ENCODE measurements at regions not wholly inside any gene's neighbourhood (a gene's known extent, or its start where the extent isn't known, plus 50 kb on each side); places are given as distances from the start of the nearest gene placed in this dataset.
"Not testable (repeated sequence)": the region's sequence is repeated elsewhere in the genome, so short reads cannot be mapped to it uniquely, and the experiment has no call there.

GRCh38 chr3:161694682-161695564 lies 198.3 kb downstream of the OTOL1 start:
- DNase-seq: no peak

DNA sequence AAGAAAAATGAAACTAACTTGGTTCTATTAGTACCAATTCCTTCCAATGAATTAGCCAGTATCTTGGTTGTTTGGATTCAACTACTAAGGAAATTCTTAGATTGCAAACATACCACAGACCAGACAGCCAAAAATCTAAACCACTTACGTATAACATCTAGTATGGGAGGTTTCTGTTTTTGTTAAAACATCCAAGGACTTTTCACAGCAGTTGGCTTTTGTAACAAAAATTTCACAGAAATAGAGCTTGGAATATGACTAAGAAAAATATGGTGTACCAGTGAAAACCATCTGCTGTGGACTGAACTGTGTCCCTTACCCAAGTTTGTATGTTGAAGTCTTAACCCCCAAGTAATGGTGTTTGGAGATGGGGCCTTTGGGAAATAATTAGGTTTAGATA lies 199.2 kb downstream of the OTOL1 start:
- DNase-seq: no peak

GRCh38 chr3:161700998-161701397 lies 204.4 kb downstream of the OTOL1 start:
- DNase-seq: no peak

DNA sequence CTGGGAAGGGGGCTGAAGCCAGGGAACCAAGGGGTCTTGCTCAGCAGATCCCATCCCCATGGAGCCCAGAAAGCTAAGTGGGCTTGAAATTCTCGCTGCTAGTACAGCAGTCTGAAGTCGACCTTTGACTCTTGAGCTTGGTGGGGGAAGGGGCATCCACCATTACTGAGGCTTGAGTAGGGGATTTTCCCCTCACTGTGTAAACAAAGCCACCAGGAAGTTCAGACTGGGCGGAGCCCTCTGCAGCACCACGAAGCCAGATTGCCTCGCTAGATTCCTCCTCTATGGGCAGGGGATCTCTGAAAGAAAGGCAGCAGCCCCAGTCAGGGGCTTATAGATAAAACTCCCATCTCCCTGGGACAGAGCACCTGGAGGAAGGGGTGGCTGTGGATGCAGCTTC lies 210.6 kb downstream of the OTOL1 start:
- not testable (repeated sequence) for DNase-seq

DNA sequence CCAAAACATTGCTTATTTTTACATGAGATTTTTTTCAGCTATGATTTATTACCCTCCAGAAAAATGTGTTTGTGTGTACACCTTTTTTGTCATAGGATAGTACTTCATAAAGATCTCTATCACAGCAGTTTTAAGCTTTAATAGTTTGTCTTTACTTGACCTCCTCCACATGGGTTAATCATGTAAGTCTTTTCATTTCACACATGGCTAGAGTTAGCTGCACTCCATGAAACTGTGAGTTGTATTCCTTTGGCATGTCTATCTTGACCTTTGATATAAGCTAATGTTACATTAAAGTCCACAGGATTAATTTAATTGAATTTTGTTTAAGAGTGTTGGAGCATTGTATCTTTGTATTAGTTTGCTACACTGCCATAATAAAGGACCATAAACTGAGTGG lies 217.1 kb downstream of the OTOL1 start:
- DNase-seq: no peak

- DNase-seq: no peak
These were observed 235.4 kb downstream of the OTOL1 start for GRCh38 chr3:161731968-161732367.

- no peak for DNase-seq
These were observed 240.6 kb downstream of the OTOL1 start for GRCh38 chr3:161737171-161737570.

DNA sequence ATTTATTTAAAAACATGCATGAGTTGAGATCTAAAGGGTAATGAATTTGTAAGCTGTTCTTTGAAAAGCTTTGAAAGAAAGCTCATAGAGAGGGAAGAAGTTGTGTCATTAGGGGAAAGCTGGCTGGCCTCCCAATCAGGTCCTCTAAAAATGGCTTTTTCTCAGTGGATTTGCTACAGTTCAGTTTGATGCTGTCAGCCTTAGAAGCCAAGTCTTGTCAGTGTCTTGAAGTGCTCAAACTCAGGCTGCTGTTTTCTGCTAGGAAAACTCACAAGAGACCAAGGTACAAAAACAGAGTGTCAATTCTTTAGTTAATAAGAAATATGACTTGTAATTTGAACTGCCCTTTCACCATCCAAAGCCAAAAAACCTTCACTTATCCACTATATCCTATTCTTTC lies 243.8 kb downstream of the OTOL1 start:
- no peak for DNase-seq

DNA sequence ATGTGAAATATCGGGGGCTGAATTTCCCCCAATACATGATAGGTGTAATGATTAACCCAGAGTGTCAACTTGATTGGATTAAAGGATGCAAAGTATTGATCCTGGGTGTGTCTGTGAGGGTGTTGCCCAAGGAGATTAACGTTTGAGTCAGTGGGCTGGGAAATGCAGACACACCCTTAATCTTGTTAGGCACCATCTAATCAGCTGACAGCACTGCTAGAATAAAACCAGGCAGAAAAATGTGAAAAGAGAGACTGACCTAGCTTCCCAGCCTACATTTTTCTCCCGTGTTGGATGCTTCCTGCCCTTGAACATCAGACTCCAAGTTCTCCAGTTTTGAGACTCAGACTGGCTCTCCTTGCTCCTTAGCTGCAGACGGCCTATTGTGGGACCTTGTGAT lies 247.8 kb downstream of the OTOL1 start:
- DNase-seq: no peak

DNA sequence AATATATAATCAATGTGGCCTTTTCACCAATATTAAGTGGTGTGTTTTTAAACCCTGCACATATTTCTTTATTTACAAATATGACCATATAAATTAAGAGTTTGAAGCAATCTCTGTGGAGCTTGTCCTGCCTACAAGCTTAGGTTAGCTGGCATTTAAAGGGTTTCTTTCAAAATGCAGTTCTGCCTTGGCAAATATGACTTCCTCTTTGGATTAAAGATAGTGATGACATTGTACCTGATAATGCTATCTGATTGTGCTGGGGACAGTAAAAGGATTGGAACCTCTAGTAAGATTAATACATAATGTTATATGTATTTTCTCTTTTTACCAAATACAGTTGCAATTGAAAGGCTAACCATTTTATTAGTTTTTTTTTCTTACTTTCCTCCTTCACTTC lies 249.1 kb downstream of the OTOL1 start:
- DNase-seq: no peak

GRCh38 chr3:161748049-161748448 lies 251.4 kb downstream of the OTOL1 start:
- no peak for DNase-seq

- no peak for DNase-seq
These were observed 257.9 kb downstream of the OTOL1 start for GRCh38 chr3:161754420-161755053.

DNA sequence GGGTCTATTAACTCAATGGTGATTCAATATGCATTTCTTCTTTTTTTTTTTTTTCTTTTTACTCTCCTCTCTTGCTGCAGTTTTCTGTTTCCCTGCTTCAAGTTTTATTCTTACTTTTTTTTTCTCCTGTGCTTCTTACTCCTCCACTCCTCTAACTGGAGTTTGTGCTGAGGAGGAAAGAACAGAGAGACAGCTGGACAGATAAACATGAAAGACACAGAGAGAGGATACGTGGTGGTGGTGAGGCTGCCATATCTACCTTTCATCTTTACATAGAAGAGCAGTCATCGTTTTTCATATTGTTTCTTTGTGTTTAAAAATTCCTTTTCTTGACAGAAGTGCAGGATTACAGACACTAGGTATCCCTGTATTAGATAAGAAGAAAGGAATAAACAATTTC lies 262.8 kb downstream of the OTOL1 start:
- no peak for DNase-seq

DNA sequence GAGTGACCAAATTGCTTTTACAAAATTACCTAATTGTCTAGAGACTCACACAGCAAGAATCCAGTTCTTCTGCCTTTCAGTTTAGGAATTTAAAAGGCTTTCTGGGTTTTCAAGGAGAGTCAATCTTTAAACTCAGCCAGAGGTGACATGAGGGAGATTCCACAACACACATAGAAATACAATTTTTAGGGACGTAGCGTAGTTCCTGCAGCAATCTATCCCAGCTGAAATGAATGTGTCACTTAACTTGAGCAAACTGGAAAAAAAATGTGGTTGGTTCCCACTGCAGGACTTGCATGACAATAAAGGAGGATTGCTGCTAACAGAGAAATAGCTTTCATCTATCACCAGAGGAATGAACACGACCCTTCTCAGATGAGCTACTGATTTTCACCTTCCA lies 269.7 kb downstream of the OTOL1 start:
- peak; percentile 57 for DNase-seq

GRCh38 chr3:161770484-161771386 lies 274.1 kb downstream of the OTOL1 start:
- no peak for DNase-seq

- no peak for DNase-seq
These were observed 284.8 kb downstream of the OTOL1 start for GRCh38 chr3:161781381-161781780.

DNA sequence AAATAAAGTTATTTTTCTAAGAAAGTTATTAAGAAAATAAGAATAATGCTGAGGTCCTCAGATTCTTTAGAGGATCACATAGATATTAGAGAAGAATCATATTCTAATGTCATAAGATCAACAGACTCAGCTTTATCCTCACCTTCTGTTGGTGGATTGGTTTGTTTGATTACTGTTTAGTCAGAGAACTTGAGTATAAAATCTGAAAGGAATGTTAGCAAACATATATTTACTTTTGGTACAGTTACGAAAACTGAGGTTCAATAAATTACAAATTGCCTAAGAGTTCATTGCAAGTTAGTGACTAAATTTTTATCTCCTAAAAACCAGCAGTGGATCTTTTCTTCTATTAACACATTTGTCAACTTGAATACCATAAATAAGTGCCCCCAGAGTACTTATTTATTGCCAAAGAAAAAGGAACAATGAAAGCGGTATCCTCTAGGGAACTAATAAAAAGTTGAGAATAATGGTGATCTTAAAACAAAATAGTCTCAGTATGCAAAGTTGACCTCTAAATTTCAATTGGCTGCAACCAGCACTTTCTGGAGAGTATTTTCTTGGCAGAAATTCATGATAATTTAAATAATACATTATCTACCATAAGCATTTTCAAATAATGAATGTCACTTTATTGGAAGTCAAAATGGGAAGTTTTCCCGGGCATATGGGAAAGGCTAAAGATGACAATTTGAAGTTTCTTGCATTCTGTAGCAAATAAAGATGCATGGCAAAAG lies 296.8 kb downstream of the OTOL1 start:
- DNase-seq: no peak

GRCh38 chr3:161794551-161794950 lies 297.9 kb downstream of the OTOL1 start:
- DNase-seq: no peak

DNA sequence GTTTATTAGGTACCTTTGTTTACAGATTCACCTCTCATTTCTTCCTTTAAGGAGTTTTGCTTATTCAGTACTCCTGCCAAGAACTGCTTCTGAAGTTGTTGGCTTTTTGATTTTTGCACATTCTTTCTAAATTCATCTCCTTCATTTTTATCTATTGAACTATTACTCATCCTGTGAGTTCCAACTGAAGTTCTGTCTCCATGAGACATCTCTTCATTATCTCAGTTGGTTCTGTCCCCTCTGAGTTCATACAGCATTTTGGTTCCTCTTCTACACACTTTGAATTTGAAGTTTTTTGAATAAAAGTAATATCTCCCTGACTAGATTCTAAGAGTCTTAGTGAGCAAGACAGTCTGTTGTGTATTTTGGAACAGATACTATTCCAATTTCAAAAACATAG lies 299.7 kb downstream of the OTOL1 start:
- DNase-seq: no peak

DNA sequence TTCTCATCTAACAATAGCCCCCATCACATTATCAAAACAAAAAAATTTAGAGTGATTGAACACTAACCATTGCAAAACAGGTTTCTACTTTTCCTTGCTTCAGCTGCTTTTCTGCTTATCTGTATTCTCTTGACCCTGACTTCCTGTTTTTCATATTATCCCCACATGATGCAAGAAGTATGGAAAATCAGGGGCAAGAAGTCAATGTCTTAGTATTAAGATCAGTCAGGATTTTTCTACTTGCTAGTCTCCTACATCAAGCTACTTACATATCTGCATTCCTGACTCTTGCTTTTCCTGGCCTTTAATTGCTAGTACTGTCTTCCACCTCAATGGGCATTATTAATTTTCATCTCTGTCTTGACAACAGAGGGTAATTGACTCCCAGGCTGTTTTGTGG lies 300.2 kb downstream of the OTOL1 start:
- no peak for DNase-seq

DNA sequence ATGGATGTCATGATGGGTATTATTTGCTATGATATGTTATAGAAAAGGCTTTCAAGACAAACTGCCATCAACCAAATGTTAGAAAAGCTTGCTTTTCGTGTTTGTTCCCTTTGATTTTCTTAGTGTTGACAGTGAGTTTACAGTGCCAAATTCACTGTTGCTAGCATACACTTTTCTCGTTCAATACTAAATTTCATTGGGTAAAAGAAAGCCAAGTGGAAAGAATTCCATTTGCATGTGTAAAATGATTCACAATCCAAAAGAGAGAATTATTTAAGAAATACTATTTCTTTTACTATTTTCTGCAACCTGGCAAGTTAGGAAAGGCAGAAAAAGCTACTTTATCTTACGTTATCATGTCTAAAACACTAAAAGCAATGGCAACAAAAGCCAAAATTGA lies 301.4 kb downstream of the OTOL1 start:
- no peak for DNase-seq

DNA sequence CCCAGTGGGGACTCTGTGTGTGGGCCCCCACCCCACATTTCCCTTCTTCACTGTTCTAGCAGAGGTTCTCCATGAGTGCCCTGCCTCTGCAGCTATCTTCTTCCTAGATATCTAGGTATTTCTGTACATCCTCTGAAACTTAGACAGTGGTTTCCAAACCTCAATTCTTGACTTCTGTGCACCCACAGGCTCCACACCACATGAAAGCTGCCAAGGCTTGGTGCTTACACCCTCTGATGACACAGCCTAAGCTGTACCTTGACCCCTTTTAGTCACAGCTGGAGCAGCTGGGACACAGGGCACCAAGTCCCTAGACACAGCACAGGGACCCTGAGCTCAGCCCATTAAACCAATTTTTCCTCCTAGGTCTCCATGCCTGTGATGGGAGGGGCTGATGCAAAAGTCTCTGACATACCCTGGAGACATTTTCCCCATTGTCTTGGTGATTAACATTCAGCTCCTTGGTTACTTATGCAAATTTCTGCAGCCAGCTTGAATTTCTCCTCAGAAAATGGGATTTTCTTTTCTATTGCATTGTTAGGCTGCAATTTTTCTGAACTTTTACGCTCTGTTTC lies 304.5 kb downstream of the OTOL1 start:
- no peak for DNase-seq

Measured in islet precursor cell (in vitro differentiated cells).